ENCODE measurements at regions not wholly inside any gene's neighbourhood (a gene's known extent, or its start where the extent isn't known, plus 50 kb on each side); places are given as distances from the start of the nearest gene placed in this dataset.

GRCh38 chr9:625613-626012 lies 215.9 kb upstream of the DMRT1 start:
- TF ChIP-seq, protein P1, sequence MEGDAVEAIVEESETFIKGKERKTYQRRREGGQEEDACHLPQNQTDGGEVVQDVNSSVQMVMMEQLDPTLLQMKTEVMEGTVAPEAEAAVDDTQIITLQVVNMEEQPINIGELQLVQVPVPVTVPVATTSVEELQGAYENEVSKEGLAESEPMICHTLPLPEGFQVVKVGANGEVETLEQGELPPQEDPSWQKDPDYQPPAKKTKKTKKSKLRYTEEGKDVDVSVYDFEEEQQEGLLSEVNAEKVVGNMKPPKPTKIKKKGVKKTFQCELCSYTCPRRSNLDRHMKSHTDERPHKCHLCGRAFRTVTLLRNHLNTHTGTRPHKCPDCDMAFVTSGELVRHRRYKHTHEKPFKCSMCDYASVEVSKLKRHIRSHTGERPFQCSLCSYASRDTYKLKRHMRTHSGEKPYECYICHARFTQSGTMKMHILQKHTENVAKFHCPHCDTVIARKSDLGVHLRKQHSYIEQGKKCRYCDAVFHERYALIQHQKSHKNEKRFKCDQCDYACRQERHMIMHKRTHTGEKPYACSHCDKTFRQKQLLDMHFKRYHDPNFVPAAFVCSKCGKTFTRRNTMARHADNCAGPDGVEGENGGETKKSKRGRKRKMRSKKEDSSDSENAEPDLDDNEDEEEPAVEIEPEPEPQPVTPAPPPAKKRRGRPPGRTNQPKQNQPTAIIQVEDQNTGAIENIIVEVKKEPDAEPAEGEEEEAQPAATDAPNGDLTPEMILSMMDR (IDR thresholded peaks at IDR 0.05), result no peak
- TF ChIP-seq POLR2A (IDR thresholded peaks at IDR 0.05), result no peak
